ENCODE measurements at regions not wholly inside any gene's neighbourhood (a gene's known extent, or its start where the extent isn't known, plus 50 kb on each side); places are given as distances from the start of the nearest gene placed in this dataset.

GRCh38 chr5:82754036-82754746 lies 323.0 kb downstream of the TMEM167A start:
- TF ChIP-seq ZNF552 (CRISPR knock-in tag; IDR thresholded peaks at IDR 0.05; ENCODE audit: borderline replicate concordance) (no peak), ARID3A (IDR thresholded peaks at IDR 0.05; ENCODE audit: low read depth, low read length) (no peak), NFE2L2 (IDR thresholded peaks at IDR 0.05; ENCODE audit: low read length) (no peak), EZH2 (conservative IDR thresholded peaks at IDR 0.05; ENCODE audit: low read depth, low read length) (no peak), FIP1L1 (IDR thresholded peaks at IDR 0.05; ENCODE audit: borderline replicate concordance, insufficient read depth, low read depth, low read length) (no peak), TAF1 (CRISPR knock-in tag; IDR thresholded peaks at IDR 0.05) (no peak), ZNF678 (CRISPR knock-in tag; IDR thresholded peaks at IDR 0.05) (no peak), SPEN (CRISPR knock-in tag; IDR thresholded peaks at IDR 0.05; ENCODE audit: low read depth) (no peak), AKAP8 (CRISPR knock-in tag; IDR thresholded peaks at IDR 0.05) (no peak), ZNF382 (CRISPR knock-in tag; IDR thresholded peaks at IDR 0.05; ENCODE audit: borderline replicate concordance) (no peak), SP140L (CRISPR knock-in tag; IDR thresholded peaks at IDR 0.05; ENCODE audit: borderline replicate concordance) (no peak)
- TF ChIP-seq, protein P1, sequence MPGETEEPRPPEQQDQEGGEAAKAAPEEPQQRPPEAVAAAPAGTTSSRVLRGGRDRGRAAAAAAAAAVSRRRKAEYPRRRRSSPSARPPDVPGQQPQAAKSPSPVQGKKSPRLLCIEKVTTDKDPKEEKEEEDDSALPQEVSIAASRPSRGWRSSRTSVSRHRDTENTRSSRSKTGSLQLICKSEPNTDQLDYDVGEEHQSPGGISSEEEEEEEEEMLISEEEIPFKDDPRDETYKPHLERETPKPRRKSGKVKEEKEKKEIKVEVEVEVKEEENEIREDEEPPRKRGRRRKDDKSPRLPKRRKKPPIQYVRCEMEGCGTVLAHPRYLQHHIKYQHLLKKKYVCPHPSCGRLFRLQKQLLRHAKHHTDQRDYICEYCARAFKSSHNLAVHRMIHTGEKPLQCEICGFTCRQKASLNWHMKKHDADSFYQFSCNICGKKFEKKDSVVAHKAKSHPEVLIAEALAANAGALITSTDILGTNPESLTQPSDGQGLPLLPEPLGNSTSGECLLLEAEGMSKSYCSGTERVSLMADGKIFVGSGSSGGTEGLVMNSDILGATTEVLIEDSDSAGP (CRISPR knock-in tag; IDR thresholded peaks at IDR 0.05; ENCODE audit: borderline replicate concordance) = no peak
- TF ChIP-seq, protein P2, sequence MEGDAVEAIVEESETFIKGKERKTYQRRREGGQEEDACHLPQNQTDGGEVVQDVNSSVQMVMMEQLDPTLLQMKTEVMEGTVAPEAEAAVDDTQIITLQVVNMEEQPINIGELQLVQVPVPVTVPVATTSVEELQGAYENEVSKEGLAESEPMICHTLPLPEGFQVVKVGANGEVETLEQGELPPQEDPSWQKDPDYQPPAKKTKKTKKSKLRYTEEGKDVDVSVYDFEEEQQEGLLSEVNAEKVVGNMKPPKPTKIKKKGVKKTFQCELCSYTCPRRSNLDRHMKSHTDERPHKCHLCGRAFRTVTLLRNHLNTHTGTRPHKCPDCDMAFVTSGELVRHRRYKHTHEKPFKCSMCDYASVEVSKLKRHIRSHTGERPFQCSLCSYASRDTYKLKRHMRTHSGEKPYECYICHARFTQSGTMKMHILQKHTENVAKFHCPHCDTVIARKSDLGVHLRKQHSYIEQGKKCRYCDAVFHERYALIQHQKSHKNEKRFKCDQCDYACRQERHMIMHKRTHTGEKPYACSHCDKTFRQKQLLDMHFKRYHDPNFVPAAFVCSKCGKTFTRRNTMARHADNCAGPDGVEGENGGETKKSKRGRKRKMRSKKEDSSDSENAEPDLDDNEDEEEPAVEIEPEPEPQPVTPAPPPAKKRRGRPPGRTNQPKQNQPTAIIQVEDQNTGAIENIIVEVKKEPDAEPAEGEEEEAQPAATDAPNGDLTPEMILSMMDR (CRISPR knock-in tag; IDR thresholded peaks at IDR 0.05) = no peak

Measured in HepG2 (cell line).